Prostate gland (tissue), 2 donors: ENCODE measurements at regions not wholly inside any gene's neighbourhood (a gene's known extent, or its start where the extent isn't known, plus 50 kb on each side); places are given as distances from the start of the nearest gene placed in this dataset.

Experiments
- DNase-seq: peaks from one replicate; pipeline ENCODE4 v3.0.0-alpha.2; 2019; ENCODE audit warnings: low spot score
- H3K27ac ChIP-seq, 2 donors: fragments of 200-600 bp; sonication (generic); 2 replicates each; pipeline ENCODE4 v1.5.1; 2017 to 2019
- H3K27me3 ChIP-seq: fragments of 200-600 bp; sonication (generic); replicated peaks from 2 replicates; pipeline ENCODE4 v1.5.1; 2019; ENCODE audit not compliant: insufficient read depth
- H3K36me3 ChIP-seq, 2 donors: fragments of 200-600 bp; sonication (generic); 1 replicate in 1 of 2; 2 replicates in 1 of 2; pipeline versions ENCODE4 v1.5.1 to v1.8.1; 2017 to 2019
- H3K4me1 ChIP-seq: fragments of 200-600 bp; sonication (generic); replicated peaks from 2 replicates; pipeline ENCODE4 v1.5.1; 2019
- H3K4me3 ChIP-seq, 2 donors: fragments of 200-600 bp; sonication (generic); 2 replicates each; pipeline ENCODE4 v1.5.1; 2017 to 2019
- H3K9me3 ChIP-seq: fragments of 200-600 bp; sonication (generic); 2 replicates; pipeline ENCODE4 v1.5.1; 2017
- CTCF ChIP-seq, 4 experiments: fragments of 200-600 bp in 2 of 4; fragments of 450-650 bp in 2 of 4; sonication (generic) in 2 of 4; IDR thresholded peaks; 1 replicate in 3 of 4; 2 replicates in 1 of 4; pipeline ENCODE4 v1.5.1; 2016 to 2019; ENCODE audit warnings: antibody characterized with exemption in 4 of 4, mild to moderate bottlenecking in 2 of 4, moderate library complexity in 2 of 4
- POLR2A ChIP-seq: fragments of 450-650 bp; IDR thresholded peaks from one replicate; pipeline ENCODE4 v1.6.1; 2016; ENCODE audit warnings: antibody characterized with exemption, mild to moderate bottlenecking
- POLR2AphosphoS5 ChIP-seq: sonication (generic); formaldehyde crosslinking; IDR thresholded peaks from one replicate; pipeline ENCODE4 v1.6.1; 2017; ENCODE audit warnings: antibody characterized with exemption
- WGBS: methylation state at CpG from one replicate; pipeline ENCODE4 v1.1.5; 2018; 5-methylcytosine and 5-hydroxymethylcytosine counted together
- intact Hi-C: fragments of 100-400 bp; cut with DNase I; formaldehyde crosslinking; loops from one replicate; pipeline ENCODE4 v1.14.2; 2022

DNA sequence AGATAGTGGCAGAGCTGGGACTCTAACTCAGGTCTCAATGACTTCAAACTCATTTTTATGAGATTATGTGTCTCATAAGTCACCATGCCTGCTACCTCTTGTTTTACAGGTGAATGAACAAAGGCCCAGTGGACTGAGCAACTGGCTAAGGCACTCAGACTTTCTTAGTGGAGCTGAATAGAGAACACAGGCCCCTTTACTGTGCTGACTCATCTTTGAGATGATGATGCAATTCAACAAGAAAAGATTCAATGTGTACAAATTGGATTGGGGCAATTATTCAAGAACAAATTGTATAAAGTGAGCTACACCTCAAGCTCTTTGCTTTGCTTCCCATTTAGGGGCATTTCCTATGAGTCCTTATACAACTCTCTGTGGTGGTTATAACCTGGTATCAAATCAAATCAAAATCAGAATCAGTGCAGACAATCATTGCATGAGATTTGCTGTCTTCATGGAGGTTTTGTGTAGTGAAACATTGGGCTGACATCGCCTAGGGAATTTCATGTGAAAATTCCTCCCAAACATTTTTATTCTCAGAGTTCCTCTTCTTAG, 84.3 kb upstream of the PPP2R2B start:
- DNase-seq: no peak
- intact Hi-C loops: loop anchor here (10.0 kb wide), 1 partner anchor 222 kb away; no protein-coding TSS in a partner anchor
- no peak overlapping the region for H3K27ac ChIP-seq
- no peaks in the 10 kb centered on the region for H3K4me1 ChIP-seq
- no peaks in the 10 kb centered on the region for H3K27me3 ChIP-seq
- WGBS: 91% methylated on average over 1 of the region's 1 CpG
- H3K36me3 ChIP-seq: no peaks in the 10 kb centered on the region
- no peak overlapping the region for H3K4me3 ChIP-seq
- TF ChIP-seq CTCF (IDR thresholded peaks at IDR 0.05) (no peak), POLR2A (no peak), POLR2AphosphoS5 (no peak)
- no peaks in the 10 kb centered on the region for H3K9me3 ChIP-seq

- no peak overlapping the region for H3K27ac ChIP-seq
- 34% methylated on average over 15 of the region's 15 CpGs for WGBS
- intact Hi-C loops: loop anchor here (2.0 to 10.0 kb wide), 3 partner anchors 219 to 421 kb away; no protein-coding TSS in a partner anchor
- no peak overlapping the region for H3K4me3 ChIP-seq
- TF ChIP-seq POLR2A (no peak), CTCF (IDR thresholded peaks at IDR 0.05) (peak; percentile 88 to 97 (median 92)), POLR2AphosphoS5 (peak; percentile 51)
- no peaks in the 10 kb centered on the region for H3K36me3 ChIP-seq
- no peaks in the 10 kb centered on the region for H3K4me1 ChIP-seq
- DNase-seq: peak; percentile 68
- H3K9me3 ChIP-seq: no peaks in the 10 kb centered on the region
- no peaks in the 10 kb centered on the region for H3K27me3 ChIP-seq
Observed at GRCh38 chr5:146965761-146966659, 87.5 kb upstream of the PPP2R2B start.

- H3K9me3 ChIP-seq: no peaks in the 10 kb centered on the region
- intact Hi-C loops: loop anchor here (2.0 to 10.0 kb wide), 3 partner anchors 217 to 423 kb away; no protein-coding TSS in a partner anchor
- no peak overlapping the region for H3K27ac ChIP-seq
- H3K4me1 ChIP-seq: no peaks in the 10 kb centered on the region
- no peak for DNase-seq
- H3K36me3 ChIP-seq: no peaks in the 10 kb centered on the region
- H3K27me3 ChIP-seq: no peaks in the 10 kb centered on the region
- no peak for TF ChIP-seq CTCF (IDR thresholded peaks at IDR 0.05)
- TF ChIP-seq POLR2A: no peak
- no peak for TF ChIP-seq POLR2AphosphoS5
- no peak overlapping the region for H3K4me3 ChIP-seq
- WGBS: 76% methylated on average over 5 of the region's 5 CpGs
Observed at GRCh38 chr5:146967646-146968045, 89.1 kb upstream of the PPP2R2B start.

GRCh38 chr5:146971401-146971800, 92.8 kb upstream of the PPP2R2B start:
- no peaks in the 10 kb centered on the region for H3K9me3 ChIP-seq
- H3K36me3 ChIP-seq: no peaks in the 10 kb centered on the region
- no peak for DNase-seq
- no peaks in the 10 kb centered on the region for H3K27me3 ChIP-seq
- H3K27ac ChIP-seq: no peak overlapping the region
- WGBS: 95% methylated on average over 2 of the region's 2 CpGs
- H3K4me3 ChIP-seq: no peak overlapping the region
- TF ChIP-seq POLR2A (no peak), POLR2AphosphoS5 (no peak), CTCF (IDR thresholded peaks at IDR 0.05) (no peak)
- no peaks in the 10 kb centered on the region for H3K4me1 ChIP-seq
- intact Hi-C loops: no loop called here
